HCT116 (cell line): ENCODE measurements at regions not wholly inside any gene's neighbourhood (a gene's known extent, or its start where the extent isn't known, plus 50 kb on each side); places are given as distances from the start of the nearest gene placed in this dataset.

Experiments
- ATAC-seq: fragments of 200-7000 bp; cut with Tn5 transposase; 2 replicates; pipeline ENCODE4 v1.9.1; 2020; ENCODE audit warnings: mild to moderate bottlenecking, moderate library complexity
- BruUV-seq: library from RNA; stranded (reverse); fragments of 400-500 nt; replicated peaks from 2 replicates; lab custom pipeline; 2021; lab: Mats Ljungman, UMichigan
- CTCF ChIA-PET: fragments of 300-600 bp; sonication (Branson Sonifier 250); formaldehyde crosslinking; loops from one replicate; lab custom pipeline; 2021; ENCODE audit warnings: antibody characterized with exemption; lab: Charles Lee
- POLR2A ChIA-PET: fragments of 300-600, 350-600 bp; sonication (Branson Sonifier 250); formaldehyde crosslinking; loops from one replicate; lab custom pipeline; 2021; ENCODE audit warnings: antibody characterized with exemption; lab: Charles Lee
- RAD21 ChIA-PET, 2 experiments: fragments of 300-600 bp; sonication (Branson Sonifier 250); formaldehyde crosslinking; loops; one replicate each; lab custom pipeline; 2023; ENCODE audit warnings: low total read pairs in 2 of 2; ENCODE audit not compliant: uncharacterized antibody in 2 of 2, unreplicated experiment in 2 of 2, low non-redundant PET in 1 of 2; lab: Charles Lee
- DNase-seq: peaks from one replicate; pipeline ENCODE4 v3.0.0-alpha.2; 2010; ENCODE audit warnings: low read depth, low spot score
- H2AFZ ChIP-seq: fragments of 200-600 bp; shearing (Covaris generic), sonication (generic); 2 replicates; pipeline ENCODE4 v1.6.1; 2017; ENCODE audit warnings: low read depth, mixed run types, mixed read lengths, antibody characterized with exemption, low read length; ENCODE audit not compliant: poor library complexity, severe bottlenecking
- H3K27ac ChIP-seq: 2 replicates; pipeline ENCODE4 v1.5.1; 2012; ENCODE audit warnings: low read depth, low read length
- H3K27me3 ChIP-seq: fragments of 200-600 bp; sonication (generic); 2 replicates; pipeline ENCODE4 v1.6.1; 2016; ENCODE audit warnings: mixed run types, low read length, mixed read lengths; ENCODE audit not compliant: insufficient read depth
- H3K36me3 ChIP-seq, 2 experiments: fragments of 200-500 bp in 1 of 2; fragments of 200-600 bp in 1 of 2; sonication (Bioruptor generic) in 1 of 2; sonication (generic) in 1 of 2; 2 replicates each; pipeline versions ENCODE4 v1.5.1 to v1.6.1; 2014 to 2016; ENCODE audit warnings: low read length in 2 of 2, inconsistent platforms in 1 of 2, mixed read lengths in 1 of 2, mixed run types in 1 of 2; ENCODE audit not compliant: insufficient read depth in 2 of 2, control insufficient read depth in 1 of 2
- H3K4me1 ChIP-seq, 2 experiments: fragments of 200-600 bp in 1 of 2; sonication (generic) in 1 of 2; 2 replicates each; pipeline versions ENCODE4 v1.5.1 to v1.6.1; 2012 to 2017; ENCODE audit warnings: low read length in 2 of 2, inconsistent platforms in 1 of 2, mild to moderate bottlenecking in 1 of 2, mixed read lengths in 1 of 2, mixed run types in 1 of 2, moderate library complexity in 1 of 2; ENCODE audit not compliant: insufficient read depth in 2 of 2, control insufficient read depth in 1 of 2
- H3K4me2 ChIP-seq: fragments of 200-600 bp; sonication (generic); 2 replicates; pipeline ENCODE4 v1.6.1; 2017; ENCODE audit warnings: mixed run types, low read length, mixed read lengths
- H3K4me3 ChIP-seq, 2 experiments: fragments of 200-600 bp in 1 of 2; sonication (generic) in 1 of 2; replicated peaks in 1 of 2; 2 replicates each; pipeline ENCODE4 v1.5.1; 2011 to 2016; ENCODE audit warnings: low read length in 2 of 2, control low read depth in 1 of 2, low read depth in 1 of 2, mild to moderate bottlenecking in 1 of 2, mixed read lengths in 1 of 2, mixed run types in 1 of 2
- H3K79me2 ChIP-seq: fragments of 200-600 bp; sonication (generic); 2 replicates; pipeline ENCODE4 v1.6.1; 2017; ENCODE audit warnings: mild to moderate bottlenecking, mixed run types, low read length, moderate library complexity, mixed read lengths; ENCODE audit not compliant: insufficient read depth
- H3K9ac ChIP-seq: fragments of 200-600 bp; sonication (generic); 2 replicates; pipeline ENCODE4 v1.6.1; 2016; ENCODE audit warnings: low read length, mixed read lengths
- H3K9me2 ChIP-seq: fragments of 200-600 bp; sonication (generic), shearing (Covaris generic); 2 replicates; pipeline ENCODE4 v1.6.1; 2017; ENCODE audit warnings: mixed run types, mild to moderate bottlenecking, moderate library complexity; ENCODE audit not compliant: insufficient read depth
- H3K9me3 ChIP-seq, 2 experiments: fragments of 200-500 bp in 1 of 2; fragments of 200-600 bp in 1 of 2; sonication (Bioruptor generic) in 1 of 2; sonication (generic) in 1 of 2; 2 replicates each; pipeline ENCODE4 v1.6.1; 2014 to 2017; ENCODE audit warnings: low read length in 2 of 2, mixed read lengths in 2 of 2, inconsistent platforms in 1 of 2, low read depth in 1 of 2, mild to moderate bottlenecking in 1 of 2, mixed run types in 1 of 2, moderate library complexity in 1 of 2; ENCODE audit not compliant: control insufficient read depth in 1 of 2, insufficient read depth in 1 of 2
- H4K20me1 ChIP-seq: fragments of 200-600 bp; sonication (generic), shearing (Covaris generic); 2 replicates; pipeline ENCODE4 v1.6.1; 2017; ENCODE audit warnings: mixed run types, mild to moderate bottlenecking, moderate library complexity; ENCODE audit not compliant: insufficient read depth
- ATF3 ChIP-seq: IDR thresholded peaks from 2 replicates; pipeline ENCODE4 v1.6.1; 2012
- CBX3 ChIP-seq: IDR thresholded peaks from 2 replicates; pipeline ENCODE4 v1.6.1; 2012; ENCODE audit warnings: low read depth
- CEBPB ChIP-seq: IDR thresholded peaks from 2 replicates; pipeline ENCODE4 v1.6.1; 2012; ENCODE audit warnings: low read depth
- EGR1 ChIP-seq: IDR thresholded peaks from 2 replicates; pipeline ENCODE4 v1.6.1; 2012; ENCODE audit warnings: low read depth
- ELF1 ChIP-seq: IDR thresholded peaks from 2 replicates; pipeline ENCODE4 v1.6.1; 2012; ENCODE audit warnings: low read depth, borderline replicate concordance
- EZH2 ChIP-seq: fragments of 200-600 bp; sonication (generic); IDR thresholded peaks from 2 replicates; pipeline ENCODE4 v1.6.1; 2017; ENCODE audit warnings: antibody characterized with exemption, mixed run types
- EZH2phosphoT487 ChIP-seq: fragments of 200-600 bp; IDR thresholded peaks from 2 replicates; pipeline ENCODE4 v1.6.1; 2018; ENCODE audit warnings: antibody characterized with exemption, borderline replicate concordance
- FOSL1 ChIP-seq: IDR thresholded peaks from 2 replicates; pipeline ENCODE4 v1.6.1; 2012; ENCODE audit warnings: low read depth
- JUND ChIP-seq: IDR thresholded peaks from 2 replicates; pipeline ENCODE4 v1.6.1; 2012
- POLR2A ChIP-seq: IDR thresholded peaks from 2 replicates; pipeline ENCODE4 v1.7.0; 2011; ENCODE audit warnings: borderline replicate concordance; ENCODE audit not compliant: insufficient read depth, insufficient read length; ENCODE audit errors: extremely low read depth
- RAD21 ChIP-seq: IDR thresholded peaks from 2 replicates; pipeline ENCODE4 v1.6.1; 2012; ENCODE audit warnings: low read depth, mild to moderate bottlenecking
- SRF ChIP-seq: IDR thresholded peaks from 2 replicates; pipeline ENCODE4 v1.6.1; 2012; ENCODE audit warnings: low read depth
- TCF7L2 ChIP-seq: IDR thresholded peaks from 2 replicates; pipeline ENCODE4 v1.7.0; 2011; ENCODE audit warnings: borderline replicate concordance, inconsistent platforms; ENCODE audit not compliant: insufficient read depth, insufficient read length; ENCODE audit errors: extremely low read depth
- YY1 ChIP-seq: IDR thresholded peaks from 2 replicates; pipeline ENCODE4 v1.6.1; 2011; ENCODE audit warnings: low read length, low read depth, moderate library complexity, mild to moderate bottlenecking; ENCODE audit not compliant: insufficient replicate concordance; ENCODE audit errors: extremely low read depth
- ZBTB33 ChIP-seq: IDR thresholded peaks from 2 replicates; pipeline ENCODE4 v1.6.1; 2011; ENCODE audit warnings: mild to moderate bottlenecking, low read length, moderate library complexity; ENCODE audit not compliant: insufficient replicate concordance; ENCODE audit errors: extremely low read depth
- ZFX ChIP-seq: fragments of 450-650 bp; IDR thresholded peaks from 2 replicates; pipeline ENCODE4 v1.6.1; 2017
- ZNF274 ChIP-seq: fragments of 200-500 bp; sonication (Bioruptor generic); IDR thresholded peaks from 2 replicates; pipeline ENCODE4 v1.6.1; 2014; ENCODE audit warnings: mild to moderate bottlenecking, low read depth, low read length, inconsistent platforms
- intact Hi-C: fragments of 100-400 bp; cut with micrococcal nuclease; formaldehyde crosslinking; loops from 2 replicates; pipeline ENCODE4 v1.10.0; 2022
- TF ChIP-seq, protein P1 (sequence below): IDR thresholded peaks from 2 replicates; pipeline ENCODE4 v1.6.1; 2012; ENCODE audit warnings: low read depth

GRCh38 chr4:133450813-133451212 is 301.7 kb downstream of the PCDH10 start:
- no peak for DNase-seq
- TF ChIP-seq RAD21, result no peak
- TF ChIP-seq JUND, result no peak
- no peak for TF ChIP-seq ZBTB33
- no peak for TF ChIP-seq EZH2
- no peak for TF ChIP-seq EGR1
- TF ChIP-seq ATF3, result no peak
- no peak for TF ChIP-seq SRF
- no peak for TF ChIP-seq CBX3
- TF ChIP-seq EZH2phosphoT487, result no peak
- TF ChIP-seq CEBPB, result no peak
- TF ChIP-seq FOSL1, result no peak
- TF ChIP-seq YY1, result no peak
- no peak for TF ChIP-seq ZFX
- no peak for TF ChIP-seq POLR2A
- TF ChIP-seq ZNF274, result no peak
- TF ChIP-seq ELF1, result no peak
- TF ChIP-seq, protein P1, sequence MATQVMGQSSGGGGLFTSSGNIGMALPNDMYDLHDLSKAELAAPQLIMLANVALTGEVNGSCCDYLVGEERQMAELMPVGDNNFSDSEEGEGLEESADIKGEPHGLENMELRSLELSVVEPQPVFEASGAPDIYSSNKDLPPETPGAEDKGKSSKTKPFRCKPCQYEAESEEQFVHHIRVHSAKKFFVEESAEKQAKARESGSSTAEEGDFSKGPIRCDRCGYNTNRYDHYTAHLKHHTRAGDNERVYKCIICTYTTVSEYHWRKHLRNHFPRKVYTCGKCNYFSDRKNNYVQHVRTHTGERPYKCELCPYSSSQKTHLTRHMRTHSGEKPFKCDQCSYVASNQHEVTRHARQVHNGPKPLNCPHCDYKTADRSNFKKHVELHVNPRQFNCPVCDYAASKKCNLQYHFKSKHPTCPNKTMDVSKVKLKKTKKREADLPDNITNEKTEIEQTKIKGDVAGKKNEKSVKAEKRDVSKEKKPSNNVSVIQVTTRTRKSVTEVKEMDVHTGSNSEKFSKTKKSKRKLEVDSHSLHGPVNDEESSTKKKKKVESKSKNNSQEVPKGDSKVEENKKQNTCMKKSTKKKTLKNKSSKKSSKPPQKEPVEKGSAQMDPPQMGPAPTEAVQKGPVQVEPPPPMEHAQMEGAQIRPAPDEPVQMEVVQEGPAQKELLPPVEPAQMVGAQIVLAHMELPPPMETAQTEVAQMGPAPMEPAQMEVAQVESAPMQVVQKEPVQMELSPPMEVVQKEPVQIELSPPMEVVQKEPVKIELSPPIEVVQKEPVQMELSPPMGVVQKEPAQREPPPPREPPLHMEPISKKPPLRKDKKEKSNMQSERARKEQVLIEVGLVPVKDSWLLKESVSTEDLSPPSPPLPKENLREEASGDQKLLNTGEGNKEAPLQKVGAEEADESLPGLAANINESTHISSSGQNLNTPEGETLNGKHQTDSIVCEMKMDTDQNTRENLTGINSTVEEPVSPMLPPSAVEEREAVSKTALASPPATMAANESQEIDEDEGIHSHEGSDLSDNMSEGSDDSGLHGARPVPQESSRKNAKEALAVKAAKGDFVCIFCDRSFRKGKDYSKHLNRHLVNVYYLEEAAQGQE, result no peak
- no peak for TF ChIP-seq TCF7L2
- TF ChIP-seq, all 23 proteins: peak for 0
- no peak for ATAC-seq
- Histone ChIP-seq H3K4me1 (no peaks in the 10 kb centered on the region), H4K20me1 (no peaks in the 10 kb centered on the region), H3K4me2 (no peak overlapping the region), H3K36me3 (no peaks in the 10 kb centered on the region), H3K27ac (no peak overlapping the region), H2AFZ (no peak overlapping the region), H3K9ac (no peak overlapping the region), H3K9me3 (no peaks in the 10 kb centered on the region), H3K27me3 (no peaks in the 10 kb centered on the region), H3K79me2 (no peaks in the 10 kb centered on the region), H3K4me3 (no peak overlapping the region), H3K9me2 (no peaks in the 10 kb centered on the region)
- intact Hi-C loops, result no loop called here
- BruUV-seq, result no TSS peak
- ChIA-PET RAD21 (no interaction called here), CTCF (no interaction called here), POLR2A (no interaction called here)
